GM21423 (cell line): ENCODE measurements at regions not wholly inside any gene's neighbourhood (a gene's known extent, or its start where the extent isn't known, plus 50 kb on each side); places are given as distances from the start of the nearest gene placed in this dataset.
A peak's percentile ranks its signal among the peaks of the same experiment; 100 is the strongest.

ENCODE experiments used
- ATAC-seq: cut with Tn5 transposase; IDR thresholded peaks from one replicate; pipeline ENCODE4 v1.9.1; 2021; ENCODE audit warnings: mild to moderate bottlenecking, moderate library complexity; ENCODE audit not compliant: unreplicated experiment

- ATAC-seq, result no peak
Measured at GRCh38 chr15:92565351-92566125, 90.0 kb downstream of the FAM174B start.

- ATAC-seq, result no peak
Measured at GRCh38 chr15:92561754-92562153, 93.8 kb downstream of the FAM174B start.

DNA sequence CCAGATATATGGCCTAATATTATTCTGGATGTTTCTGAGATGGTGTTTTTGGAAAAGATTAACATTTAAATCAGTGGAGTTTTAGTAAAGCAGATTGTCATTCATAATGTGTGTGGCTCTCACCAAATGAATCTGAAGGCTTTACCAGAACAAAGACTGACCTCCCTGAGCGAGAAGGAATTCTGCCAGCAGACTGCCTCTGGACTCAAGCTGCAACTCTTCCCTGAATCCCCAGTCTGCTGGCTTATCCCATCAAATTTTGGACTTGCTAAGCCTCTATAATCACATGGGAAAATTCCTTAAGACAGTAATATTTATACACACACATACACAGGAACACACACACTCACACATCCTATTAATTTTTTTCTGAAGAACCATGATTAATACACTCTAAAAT is 102.3 kb downstream of the FAM174B start:
- no peak for ATAC-seq

DNA sequence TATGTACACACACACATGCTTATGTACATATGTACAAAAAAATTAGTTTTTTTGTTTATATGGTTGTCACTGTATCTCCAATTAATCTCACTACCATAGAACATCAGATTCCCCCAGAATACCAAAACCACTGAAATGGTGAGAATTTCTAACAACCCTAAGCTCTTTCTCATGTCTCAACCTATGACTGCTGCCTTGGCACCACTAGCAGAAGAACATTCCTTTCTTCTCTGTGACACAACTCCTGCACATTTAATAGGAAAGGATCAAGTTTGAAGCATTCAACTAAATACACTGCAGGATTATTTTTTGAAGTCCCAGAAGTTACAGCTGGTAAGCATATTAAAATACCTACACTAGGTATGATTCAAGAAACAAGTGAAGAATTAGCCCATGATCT is 109.6 kb downstream of the FAM174B start:
- no peak for ATAC-seq

GRCh38 chr15:92541291-92542200 is 114.0 kb downstream of the FAM174B start:
- ATAC-seq, result no peak

GRCh38 chr15:92538115-92538514 is 117.5 kb downstream of the FAM174B start:
- ATAC-seq, result no peak

DNA sequence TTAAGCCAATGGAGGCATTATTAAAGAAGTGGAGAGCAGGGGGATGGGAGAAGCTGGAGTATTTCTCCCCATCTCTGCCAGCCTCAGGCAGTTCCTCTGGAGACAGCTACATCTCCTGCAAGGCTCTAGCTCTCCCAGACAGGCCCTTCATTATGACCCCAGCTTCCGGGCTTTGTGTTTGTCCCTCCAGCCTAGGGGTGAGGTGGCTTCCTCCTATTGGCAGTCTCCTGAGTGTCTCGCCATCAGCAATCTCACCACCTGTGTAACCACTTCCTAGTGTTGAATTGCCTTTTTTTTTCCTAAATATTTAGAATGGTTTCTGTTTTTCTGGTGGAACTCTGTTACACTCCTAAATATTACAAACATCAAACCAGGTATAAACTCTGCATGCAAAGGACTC is 122.3 kb downstream of the FAM174B start:
- ATAC-seq, result no peak

- no peak for ATAC-seq
Measured at GRCh38 chr15:92531406-92531805, 124.2 kb downstream of the FAM174B start.

- no peak for ATAC-seq
Measured at GRCh38 chr15:92528736-92529135, 126.8 kb downstream of the FAM174B start.

DNA sequence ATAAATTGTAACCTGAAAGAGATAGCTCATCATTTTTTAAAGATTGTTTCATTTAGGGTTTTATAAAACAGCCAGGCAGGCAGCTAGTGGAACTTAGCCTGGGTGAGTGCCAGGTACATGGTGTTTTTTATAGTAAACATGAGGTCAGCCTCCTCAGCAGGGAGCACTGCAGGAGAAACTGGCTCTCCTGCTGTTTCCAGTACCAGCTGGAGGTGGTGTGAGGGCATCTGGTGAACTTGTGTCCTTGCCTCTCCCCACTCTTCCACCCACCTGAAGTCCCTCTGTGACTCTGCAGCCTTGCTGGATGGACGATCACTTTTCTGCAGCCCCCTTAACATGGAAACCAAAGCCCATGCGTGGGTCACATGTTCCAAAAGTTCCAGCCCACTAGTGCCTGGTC is 128.4 kb downstream of the FAM174B start:
- no peak for ATAC-seq

GRCh38 chr15:92525758-92526245 is 129.8 kb downstream of the FAM174B start:
- no peak for ATAC-seq

- ATAC-seq, result no peak
Measured at GRCh38 chr15:92524874-92525565, 130.6 kb downstream of the FAM174B start.

- no peak for ATAC-seq
Measured at GRCh38 chr15:92524161-92524560, 130.5 kb downstream of the ST8SIA2 start.

DNA sequence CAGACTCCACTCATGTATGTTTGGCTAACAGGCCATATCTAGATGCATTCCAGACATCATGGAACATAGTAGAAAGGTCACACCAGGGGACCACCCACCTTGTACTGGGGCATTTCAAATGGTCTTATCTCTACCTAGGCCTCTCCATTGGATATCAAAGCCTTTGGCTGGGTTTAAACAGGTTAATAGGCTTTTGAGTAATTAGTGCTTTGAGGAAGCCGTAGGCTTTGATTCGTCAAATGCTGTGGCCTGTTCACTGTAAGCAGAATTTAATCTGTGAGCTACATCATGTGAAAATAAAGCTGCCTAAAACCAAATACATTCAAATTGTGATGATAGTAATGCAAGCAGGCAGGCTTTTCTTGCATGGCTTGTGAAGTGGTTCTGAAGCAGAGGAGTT is 129.5 kb downstream of the ST8SIA2 start:
- no peak for ATAC-seq

DNA sequence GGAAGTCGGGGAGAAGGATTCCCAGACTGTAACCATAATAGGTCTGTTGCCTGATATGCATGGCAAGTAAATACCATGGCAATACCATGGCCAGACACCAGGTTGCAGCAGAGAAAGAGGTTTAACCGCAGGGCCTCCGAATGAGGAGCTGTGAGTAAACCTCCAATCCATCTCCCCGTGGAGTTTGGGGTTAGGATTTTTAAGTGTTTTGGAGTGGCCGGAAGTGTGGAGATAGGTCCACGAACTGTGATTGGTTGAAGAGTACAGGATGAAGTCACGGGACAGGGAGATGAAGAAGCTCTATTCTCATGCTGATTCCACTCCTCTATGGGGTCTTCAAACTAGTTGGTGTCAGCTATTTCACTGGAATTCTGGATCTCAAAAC is 127.9 kb downstream of the ST8SIA2 start:
- ATAC-seq, result peak; percentile 87

GRCh38 chr15:92520914-92521623 is 127.4 kb downstream of the ST8SIA2 start:
- peak; percentile 44 for ATAC-seq

GRCh38 chr15:92519709-92520108 is 126.0 kb downstream of the ST8SIA2 start:
- ATAC-seq, result no peak
